Hematopoietic multipotent progenitor cell treated with erythropoietin and hydrocortisone succinate and interleukin-3 and kit ligand, for 8 days (in vitro differentiated cells): ENCODE measurements at regions not wholly inside any gene's neighbourhood (a gene's known extent, or its start where the extent isn't known, plus 50 kb on each side); places are given as distances from the start of the nearest gene placed in this dataset.
"Not testable (repeated sequence)": the region's sequence is repeated elsewhere in the genome, so short reads cannot be mapped to it uniquely, and the experiment has no call there.

Experiments used
- DNase-seq: peaks from one replicate; pipeline ENCODE4 v3.0.0-alpha.2; 2015

GRCh38 chr16:62386411-62386810 is 350.2 kb upstream of the CDH8 start:
- no peak for DNase-seq

- DNase-seq = no peak
These were observed 347.7 kb upstream of the CDH8 start for GRCh38 chr16:62383941-62384340.

- no peak for DNase-seq
These were observed 334.2 kb upstream of the CDH8 start for GRCh38 chr16:62370445-62370844.

GRCh38 chr16:62363501-62363900 is 327.3 kb upstream of the CDH8 start:
- DNase-seq = no peak

- DNase-seq = no peak
These were observed 317.1 kb upstream of the CDH8 start for GRCh38 chr16:62353355-62353754.

GRCh38 chr16:62342216-62342615 is 306.0 kb upstream of the CDH8 start:
- no peak for DNase-seq

GRCh38 chr16:62335356-62335755 is 299.1 kb upstream of the CDH8 start:
- no peak for DNase-seq

GRCh38 chr16:62321606-62322005 is 285.4 kb upstream of the CDH8 start:
- DNase-seq = no peak

- no peak for DNase-seq
These were observed 262.4 kb upstream of the CDH8 start for GRCh38 chr16:62298600-62298999.

GRCh38 chr16:62294213-62294972 is 258.2 kb upstream of the CDH8 start:
- DNase-seq = no peak

GRCh38 chr16:62288990-62289629 is 252.9 kb upstream of the CDH8 start:
- no peak for DNase-seq

- no peak for DNase-seq
These were observed 244.3 kb upstream of the CDH8 start for GRCh38 chr16:62280506-62280905.

- no peak for DNase-seq
These were observed 241.7 kb upstream of the CDH8 start for GRCh38 chr16:62277942-62278341.

- DNase-seq = no peak
These were observed 240.4 kb upstream of the CDH8 start for GRCh38 chr16:62276637-62277036.

GRCh38 chr16:62272035-62272434 is 235.8 kb upstream of the CDH8 start:
- DNase-seq = no peak

GRCh38 chr16:62261760-62262159 is 225.5 kb upstream of the CDH8 start:
- no peak for DNase-seq

GRCh38 chr16:62258931-62259435 is 222.7 kb upstream of the CDH8 start:
- DNase-seq = not testable (repeated sequence)

- DNase-seq = peak; percentile 2
These were observed 220.2 kb upstream of the CDH8 start for GRCh38 chr16:62256406-62256805.

GRCh38 chr16:62254847-62255246 is 218.6 kb upstream of the CDH8 start:
- no peak for DNase-seq

GRCh38 chr16:62254372-62254771 is 218.1 kb upstream of the CDH8 start:
- DNase-seq = no peak

- DNase-seq = no peak
These were observed 217.7 kb upstream of the CDH8 start for GRCh38 chr16:62253966-62254365.

GRCh38 chr16:62249069-62249468 is 212.8 kb upstream of the CDH8 start:
- no peak for DNase-seq

- peak; percentile 27 for DNase-seq
These were observed 204.5 kb upstream of the CDH8 start for GRCh38 chr16:62240722-62241121.

- DNase-seq = peak; percentile 80
These were observed 189.4 kb upstream of the CDH8 start for GRCh38 chr16:62225675-62226074.
